22Rv1 (cell line): ENCODE measurements at regions not wholly inside any gene's neighbourhood (a gene's known extent, or its start where the extent isn't known, plus 50 kb on each side); places are given as distances from the start of the nearest gene placed in this dataset.

Source experiments
- ZFX ChIP-seq: fragments of 450-650 bp; IDR thresholded peaks from 2 replicates; pipeline ENCODE4 v1.6.1; 2017; ENCODE audit warnings: antibody characterized with exemption, borderline replicate concordance
- TF ChIP-seq, protein P1 (sequence below): fragments of 450-650 bp; IDR thresholded peaks from 2 replicates; pipeline ENCODE4 v1.5.1; 2017; ENCODE audit warnings: mild to moderate bottlenecking

DNA sequence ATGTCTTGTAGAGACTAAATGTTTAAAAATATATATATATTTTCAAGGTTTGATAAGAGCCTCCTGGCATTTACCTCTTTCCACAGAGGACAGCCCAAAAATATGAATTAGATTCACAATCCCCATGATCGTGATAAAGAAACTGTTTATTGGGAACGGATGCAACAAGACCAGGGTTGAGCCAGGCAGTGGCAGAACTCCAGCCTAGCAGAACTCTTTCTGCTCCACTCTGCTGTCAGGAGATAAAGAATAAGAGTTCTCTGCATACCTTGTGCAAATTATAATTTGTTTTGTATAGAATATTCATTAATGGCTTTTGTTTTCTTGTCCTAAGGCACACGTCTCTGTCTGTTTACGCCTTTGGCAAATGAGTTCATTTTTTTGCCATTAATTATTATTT, 472.2 kb downstream of the TUSC1 start:
- TF ChIP-seq, protein P1, sequence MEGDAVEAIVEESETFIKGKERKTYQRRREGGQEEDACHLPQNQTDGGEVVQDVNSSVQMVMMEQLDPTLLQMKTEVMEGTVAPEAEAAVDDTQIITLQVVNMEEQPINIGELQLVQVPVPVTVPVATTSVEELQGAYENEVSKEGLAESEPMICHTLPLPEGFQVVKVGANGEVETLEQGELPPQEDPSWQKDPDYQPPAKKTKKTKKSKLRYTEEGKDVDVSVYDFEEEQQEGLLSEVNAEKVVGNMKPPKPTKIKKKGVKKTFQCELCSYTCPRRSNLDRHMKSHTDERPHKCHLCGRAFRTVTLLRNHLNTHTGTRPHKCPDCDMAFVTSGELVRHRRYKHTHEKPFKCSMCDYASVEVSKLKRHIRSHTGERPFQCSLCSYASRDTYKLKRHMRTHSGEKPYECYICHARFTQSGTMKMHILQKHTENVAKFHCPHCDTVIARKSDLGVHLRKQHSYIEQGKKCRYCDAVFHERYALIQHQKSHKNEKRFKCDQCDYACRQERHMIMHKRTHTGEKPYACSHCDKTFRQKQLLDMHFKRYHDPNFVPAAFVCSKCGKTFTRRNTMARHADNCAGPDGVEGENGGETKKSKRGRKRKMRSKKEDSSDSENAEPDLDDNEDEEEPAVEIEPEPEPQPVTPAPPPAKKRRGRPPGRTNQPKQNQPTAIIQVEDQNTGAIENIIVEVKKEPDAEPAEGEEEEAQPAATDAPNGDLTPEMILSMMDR = no peak
- no peak for TF ChIP-seq ZFX
